H1 (cell line): ENCODE measurements at regions not wholly inside any gene's neighbourhood (a gene's known extent, or its start where the extent isn't known, plus 50 kb on each side); places are given as distances from the start of the nearest gene placed in this dataset.

ENCODE experiments used
- RAD21 ChIP-seq, 2 experiments: IDR thresholded peaks in 1 of 2; conservative IDR thresholded peaks in 1 of 2; 2 replicates each; pipeline ENCODE4 v1.6.1; 2011; ENCODE audit warnings: low read depth in 2 of 2, low read length in 2 of 2, improper control_type of control experiment in 1 of 2, inconsistent platforms in 1 of 2, mild to moderate bottlenecking in 1 of 2, moderate library complexity in 1 of 2
- TAF7 ChIP-seq: optimal IDR thresholded peaks from 2 replicates; pipeline ENCODE3; 2011; ENCODE audit warnings: low read depth, mild to moderate bottlenecking, inconsistent platforms, low read length, moderate library complexity, borderline replicate concordance
- TF ChIP-seq, protein P1 (sequence below): fragments of 300-600 bp; sonication (generic); IDR thresholded peaks from 2 replicates; pipeline ENCODE4 v1.7.1; 2012; ENCODE audit warnings: low read length, moderate library complexity, mild to moderate bottlenecking, inconsistent platforms; ENCODE audit not compliant: insufficient replicate concordance

DNA sequence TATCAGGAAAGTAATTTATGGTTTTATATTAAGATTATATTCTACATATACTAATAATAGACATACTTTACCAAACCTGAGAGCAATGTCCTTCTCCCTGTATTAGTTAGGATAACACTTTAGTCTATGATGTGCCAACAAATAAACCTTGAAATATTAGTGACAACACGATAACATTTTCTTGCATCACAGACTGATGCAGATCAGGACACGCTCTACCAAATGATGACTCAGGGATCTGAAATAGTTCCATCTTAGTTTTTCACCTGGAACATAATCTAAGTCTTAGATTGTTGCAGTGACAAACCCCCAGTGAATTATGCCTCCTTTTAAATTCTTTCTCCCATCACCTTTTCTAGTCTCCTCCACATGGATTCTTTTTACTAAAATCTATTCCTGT is 214.2 kb downstream of the CLCN4 start (continued):
- TF ChIP-seq, protein P1, sequence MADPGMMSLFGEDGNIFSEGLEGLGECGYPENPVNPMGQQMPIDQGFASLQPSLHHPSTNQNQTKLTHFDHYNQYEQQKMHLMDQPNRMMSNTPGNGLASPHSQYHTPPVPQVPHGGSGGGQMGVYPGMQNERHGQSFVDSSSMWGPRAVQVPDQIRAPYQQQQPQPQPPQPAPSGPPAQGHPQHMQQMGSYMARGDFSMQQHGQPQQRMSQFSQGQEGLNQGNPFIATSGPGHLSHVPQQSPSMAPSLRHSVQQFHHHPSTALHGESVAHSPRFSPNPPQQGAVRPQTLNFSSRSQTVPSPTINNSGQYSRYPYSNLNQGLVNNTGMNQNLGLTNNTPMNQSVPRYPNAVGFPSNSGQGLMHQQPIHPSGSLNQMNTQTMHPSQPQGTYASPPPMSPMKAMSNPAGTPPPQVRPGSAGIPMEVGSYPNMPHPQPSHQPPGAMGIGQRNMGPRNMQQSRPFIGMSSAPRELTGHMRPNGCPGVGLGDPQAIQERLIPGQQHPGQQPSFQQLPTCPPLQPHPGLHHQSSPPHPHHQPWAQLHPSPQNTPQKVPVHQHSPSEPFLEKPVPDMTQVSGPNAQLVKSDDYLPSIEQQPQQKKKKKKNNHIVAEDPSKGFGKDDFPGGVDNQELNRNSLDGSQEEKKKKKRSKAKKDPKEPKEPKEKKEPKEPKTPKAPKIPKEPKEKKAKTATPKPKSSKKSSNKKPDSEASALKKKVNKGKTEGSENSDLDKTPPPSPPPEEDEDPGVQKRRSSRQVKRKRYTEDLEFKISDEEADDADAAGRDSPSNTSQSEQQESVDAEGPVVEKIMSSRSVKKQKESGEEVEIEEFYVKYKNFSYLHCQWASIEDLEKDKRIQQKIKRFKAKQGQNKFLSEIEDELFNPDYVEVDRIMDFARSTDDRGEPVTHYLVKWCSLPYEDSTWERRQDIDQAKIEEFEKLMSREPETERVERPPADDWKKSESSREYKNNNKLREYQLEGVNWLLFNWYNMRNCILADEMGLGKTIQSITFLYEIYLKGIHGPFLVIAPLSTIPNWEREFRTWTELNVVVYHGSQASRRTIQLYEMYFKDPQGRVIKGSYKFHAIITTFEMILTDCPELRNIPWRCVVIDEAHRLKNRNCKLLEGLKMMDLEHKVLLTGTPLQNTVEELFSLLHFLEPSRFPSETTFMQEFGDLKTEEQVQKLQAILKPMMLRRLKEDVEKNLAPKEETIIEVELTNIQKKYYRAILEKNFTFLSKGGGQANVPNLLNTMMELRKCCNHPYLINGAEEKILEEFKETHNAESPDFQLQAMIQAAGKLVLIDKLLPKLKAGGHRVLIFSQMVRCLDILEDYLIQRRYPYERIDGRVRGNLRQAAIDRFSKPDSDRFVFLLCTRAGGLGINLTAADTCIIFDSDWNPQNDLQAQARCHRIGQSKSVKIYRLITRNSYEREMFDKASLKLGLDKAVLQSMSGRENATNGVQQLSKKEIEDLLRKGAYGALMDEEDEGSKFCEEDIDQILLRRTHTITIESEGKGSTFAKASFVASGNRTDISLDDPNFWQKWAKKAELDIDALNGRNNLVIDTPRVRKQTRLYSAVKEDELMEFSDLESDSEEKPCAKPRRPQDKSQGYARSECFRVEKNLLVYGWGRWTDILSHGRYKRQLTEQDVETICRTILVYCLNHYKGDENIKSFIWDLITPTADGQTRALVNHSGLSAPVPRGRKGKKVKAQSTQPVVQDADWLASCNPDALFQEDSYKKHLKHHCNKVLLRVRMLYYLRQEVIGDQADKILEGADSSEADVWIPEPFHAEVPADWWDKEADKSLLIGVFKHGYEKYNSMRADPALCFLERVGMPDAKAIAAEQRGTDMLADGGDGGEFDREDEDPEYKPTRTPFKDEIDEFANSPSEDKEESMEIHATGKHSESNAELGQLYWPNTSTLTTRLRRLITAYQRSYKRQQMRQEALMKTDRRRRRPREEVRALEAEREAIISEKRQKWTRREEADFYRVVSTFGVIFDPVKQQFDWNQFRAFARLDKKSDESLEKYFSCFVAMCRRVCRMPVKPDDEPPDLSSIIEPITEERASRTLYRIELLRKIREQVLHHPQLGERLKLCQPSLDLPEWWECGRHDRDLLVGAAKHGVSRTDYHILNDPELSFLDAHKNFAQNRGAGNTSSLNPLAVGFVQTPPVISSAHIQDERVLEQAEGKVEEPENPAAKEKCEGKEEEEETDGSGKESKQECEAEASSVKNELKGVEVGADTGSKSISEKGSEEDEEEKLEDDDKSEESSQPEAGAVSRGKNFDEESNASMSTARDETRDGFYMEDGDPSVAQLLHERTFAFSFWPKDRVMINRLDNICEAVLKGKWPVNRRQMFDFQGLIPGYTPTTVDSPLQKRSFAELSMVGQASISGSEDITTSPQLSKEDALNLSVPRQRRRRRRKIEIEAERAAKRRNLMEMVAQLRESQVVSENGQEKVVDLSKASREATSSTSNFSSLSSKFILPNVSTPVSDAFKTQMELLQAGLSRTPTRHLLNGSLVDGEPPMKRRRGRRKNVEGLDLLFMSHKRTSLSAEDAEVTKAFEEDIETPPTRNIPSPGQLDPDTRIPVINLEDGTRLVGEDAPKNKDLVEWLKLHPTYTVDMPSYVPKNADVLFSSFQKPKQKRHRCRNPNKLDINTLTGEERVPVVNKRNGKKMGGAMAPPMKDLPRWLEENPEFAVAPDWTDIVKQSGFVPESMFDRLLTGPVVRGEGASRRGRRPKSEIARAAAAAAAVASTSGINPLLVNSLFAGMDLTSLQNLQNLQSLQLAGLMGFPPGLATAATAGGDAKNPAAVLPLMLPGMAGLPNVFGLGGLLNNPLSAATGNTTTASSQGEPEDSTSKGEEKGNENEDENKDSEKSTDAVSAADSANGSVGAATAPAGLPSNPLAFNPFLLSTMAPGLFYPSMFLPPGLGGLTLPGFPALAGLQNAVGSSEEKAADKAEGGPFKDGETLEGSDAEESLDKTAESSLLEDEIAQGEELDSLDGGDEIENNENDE, result no peak
- TF ChIP-seq TAF7, result no peak
- no peak for TF ChIP-seq RAD21 (IDR thresholded peaks at IDR 0.05 in 1 of 2, conservative IDR thresholded peaks at IDR 0.05 in 1 of 2; ENCODE audit: low read depth in 2 of 2, low read length in 2 of 2)
